ENCODE measurements at regions not wholly inside any gene's neighbourhood (a gene's known extent, or its start where the extent isn't known, plus 50 kb on each side); places are given as distances from the start of the nearest gene placed in this dataset.
"Not testable (repeated sequence)": the region's sequence is repeated elsewhere in the genome, so short reads cannot be mapped to it uniquely, and the experiment has no call there.

GRCh38 chrX:3192835-3193234 is 151.6 kb downstream of the ARSF start:
- DNase-seq (ENCODE audit: insufficient read length, low spot score) (no peak), FAIRE-seq (no peak)
- TF ChIP-seq POLR2AphosphoS5 (IDR thresholded peaks at IDR 0.05; ENCODE audit: low read depth, low read length) = no peak
- no peak for TF ChIP-seq TAF1 (IDR thresholded peaks at IDR 0.05; ENCODE audit: low read depth, low read length)
- TF ChIP-seq PAX5 (IDR thresholded peaks at IDR 0.05; ENCODE audit: insufficient read depth, low read length, severe bottlenecking) = no peak
- no peak for TF ChIP-seq POLR2A (IDR thresholded peaks at IDR 0.05; ENCODE audit: low read depth, low read length)
- no peak for TF ChIP-seq SPI1 (IDR thresholded peaks at IDR 0.05; ENCODE audit: low read depth, low read length)
- no peak for TF ChIP-seq POU2F2 (IDR thresholded peaks at IDR 0.05; ENCODE audit: low read depth, low read length)

GRCh38 chrX:3191796-3192195 is 150.5 kb downstream of the ARSF start:
- no peak for FAIRE-seq
- DNase-seq (ENCODE audit: insufficient read length, low spot score) = no peak

GRCh38 chrX:3191201-3191600 is 149.9 kb downstream of the ARSF start:
- TF ChIP-seq TAF1 (IDR thresholded peaks at IDR 0.05; ENCODE audit: low read depth, low read length) (no peak), POLR2A (IDR thresholded peaks at IDR 0.05; ENCODE audit: low read depth, low read length) (no peak), PAX5 (IDR thresholded peaks at IDR 0.05; ENCODE audit: insufficient read depth, low read length, severe bottlenecking) (no peak), SPI1 (IDR thresholded peaks at IDR 0.05; ENCODE audit: low read depth, low read length) (no peak), POU2F2 (IDR thresholded peaks at IDR 0.05; ENCODE audit: low read depth, low read length) (no peak), POLR2AphosphoS5 (IDR thresholded peaks at IDR 0.05; ENCODE audit: low read depth, low read length) (no peak)
- no peak for FAIRE-seq
- DNase-seq (ENCODE audit: insufficient read length, low spot score) = no peak

More at GRCh38 chrX:3191796-3192195, 150.5 kb downstream of the ARSF start:
- TF ChIP-seq POLR2AphosphoS5 (IDR thresholded peaks at IDR 0.05; ENCODE audit: low read depth, low read length) = no peak
- TF ChIP-seq POLR2A (IDR thresholded peaks at IDR 0.05; ENCODE audit: low read depth, low read length) = no peak
- no peak for TF ChIP-seq PAX5 (IDR thresholded peaks at IDR 0.05; ENCODE audit: insufficient read depth, low read length, severe bottlenecking)
- no peak for TF ChIP-seq TAF1 (IDR thresholded peaks at IDR 0.05; ENCODE audit: low read depth, low read length)
- TF ChIP-seq POU2F2 (IDR thresholded peaks at IDR 0.05; ENCODE audit: low read depth, low read length) = no peak
- TF ChIP-seq SPI1 (IDR thresholded peaks at IDR 0.05; ENCODE audit: low read depth, low read length) = no peak

- FAIRE-seq (no peak), DNase-seq (ENCODE audit: insufficient read length, low spot score) (no peak)
- TF ChIP-seq POU2F2 (IDR thresholded peaks at IDR 0.05; ENCODE audit: low read depth, low read length) (no peak), POLR2A (IDR thresholded peaks at IDR 0.05; ENCODE audit: low read depth, low read length) (no peak), POLR2AphosphoS5 (IDR thresholded peaks at IDR 0.05; ENCODE audit: low read depth, low read length) (no peak), SPI1 (IDR thresholded peaks at IDR 0.05; ENCODE audit: low read depth, low read length) (no peak), PAX5 (IDR thresholded peaks at IDR 0.05; ENCODE audit: insufficient read depth, low read length, severe bottlenecking) (no peak), TAF1 (IDR thresholded peaks at IDR 0.05; ENCODE audit: low read depth, low read length) (no peak)
Observed at GRCh38 chrX:3184176-3184930, 143.1 kb downstream of the ARSF start.

- FAIRE-seq (no peak), DNase-seq (ENCODE audit: insufficient read length, low spot score) (no peak)
- no peak for TF ChIP-seq PAX5 (IDR thresholded peaks at IDR 0.05; ENCODE audit: insufficient read depth, low read length, severe bottlenecking)
- no peak for TF ChIP-seq SPI1 (IDR thresholded peaks at IDR 0.05; ENCODE audit: low read depth, low read length)
Observed at GRCh38 chrX:3181846-3182245, 140.6 kb downstream of the ARSF start.

- FAIRE-seq (no peak), DNase-seq (ENCODE audit: insufficient read length, low spot score) (no peak)
- TF ChIP-seq POLR2AphosphoS5 (IDR thresholded peaks at IDR 0.05; ENCODE audit: low read depth, low read length) (no peak), SPI1 (IDR thresholded peaks at IDR 0.05; ENCODE audit: low read depth, low read length) (no peak), TAF1 (IDR thresholded peaks at IDR 0.05; ENCODE audit: low read depth, low read length) (no peak), POLR2A (IDR thresholded peaks at IDR 0.05; ENCODE audit: low read depth, low read length) (no peak), PAX5 (IDR thresholded peaks at IDR 0.05; ENCODE audit: insufficient read depth, low read length, severe bottlenecking) (no peak), POU2F2 (IDR thresholded peaks at IDR 0.05; ENCODE audit: low read depth, low read length) (no peak)
Observed at GRCh38 chrX:3178329-3178728, 137.1 kb downstream of the ARSF start.

- DNase-seq (ENCODE audit: insufficient read length, low spot score) = no peak
- FAIRE-seq = no peak
- TF ChIP-seq TAF1 (IDR thresholded peaks at IDR 0.05; ENCODE audit: low read depth, low read length) (no peak), POLR2A (IDR thresholded peaks at IDR 0.05; ENCODE audit: low read depth, low read length) (no peak), POU2F2 (IDR thresholded peaks at IDR 0.05; ENCODE audit: low read depth, low read length) (no peak), PAX5 (IDR thresholded peaks at IDR 0.05; ENCODE audit: insufficient read depth, low read length, severe bottlenecking) (no peak), POLR2AphosphoS5 (IDR thresholded peaks at IDR 0.05; ENCODE audit: low read depth, low read length) (no peak)
Observed at GRCh38 chrX:3177851-3178250, 136.6 kb downstream of the ARSF start.

- TF ChIP-seq POU2F2 (IDR thresholded peaks at IDR 0.05; ENCODE audit: low read depth, low read length) = no peak
- FAIRE-seq (no peak), DNase-seq (ENCODE audit: insufficient read length, low spot score) (no peak)
Observed at GRCh38 chrX:3176439-3176820, 135.2 kb downstream of the ARSF start.

- FAIRE-seq (no peak), DNase-seq (ENCODE audit: insufficient read length, low spot score) (no peak)
- TF ChIP-seq TAF1 (IDR thresholded peaks at IDR 0.05; ENCODE audit: low read depth, low read length) (no peak), POLR2A (IDR thresholded peaks at IDR 0.05; ENCODE audit: low read depth, low read length) (no peak), SPI1 (IDR thresholded peaks at IDR 0.05; ENCODE audit: low read depth, low read length) (no peak), PAX5 (IDR thresholded peaks at IDR 0.05; ENCODE audit: insufficient read depth, low read length, severe bottlenecking) (no peak), POLR2AphosphoS5 (IDR thresholded peaks at IDR 0.05; ENCODE audit: low read depth, low read length) (no peak), POU2F2 (IDR thresholded peaks at IDR 0.05; ENCODE audit: low read depth, low read length) (no peak)
Observed at GRCh38 chrX:3175659-3176438, 134.6 kb downstream of the ARSF start.

- not testable (repeated sequence) for DNase-seq (ENCODE audit: insufficient read length, low spot score); FAIRE-seq
Observed at GRCh38 chrX:3172156-3172555, 130.9 kb downstream of the ARSF start.
